ENCODE measurements at regions not wholly inside any gene's neighbourhood (a gene's known extent, or its start where the extent isn't known, plus 50 kb on each side); places are given as distances from the start of the nearest gene placed in this dataset.

DNA sequence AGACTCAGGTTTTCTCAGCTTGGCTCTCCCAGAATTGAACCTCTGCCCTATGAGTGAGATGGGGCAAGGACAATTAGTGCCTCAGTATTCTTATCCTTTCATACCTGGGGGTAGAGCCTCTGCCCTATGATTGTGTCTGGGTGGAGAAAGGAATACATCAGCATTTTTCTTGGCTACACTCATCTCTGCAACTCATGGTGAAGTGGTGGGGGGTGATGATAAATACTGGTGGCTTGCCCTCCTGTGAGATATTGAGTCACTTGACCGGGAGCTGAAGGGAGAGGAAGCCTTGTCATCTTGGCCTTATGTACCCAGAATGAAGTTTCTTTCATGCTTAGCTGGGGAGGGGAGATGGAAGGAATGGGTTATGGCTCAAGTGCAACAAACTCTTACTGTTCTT is 71.3 kb upstream of the ENOX2 start:
- no peak for DNase-seq (ENCODE audit: low read depth)

DNA sequence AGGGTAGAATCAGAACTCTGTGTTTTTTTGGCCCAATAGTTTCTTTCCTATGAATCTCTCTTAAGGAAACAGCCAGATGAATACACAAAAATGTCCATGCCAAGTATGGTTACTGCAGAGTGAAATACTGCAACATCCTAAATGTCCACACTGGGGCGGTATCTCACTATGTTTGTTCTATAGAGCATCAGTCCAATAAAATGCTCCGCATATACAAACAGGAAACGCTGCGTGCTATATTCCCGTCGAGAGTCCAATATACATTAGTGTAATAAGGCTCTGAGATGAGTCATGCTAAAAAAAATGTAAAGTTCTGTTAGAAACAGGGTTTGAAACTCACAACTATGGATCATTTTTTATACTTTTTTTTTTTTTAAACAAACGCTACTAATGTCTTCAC is 72.9 kb upstream of the ENOX2 start:
- DNase-seq (ENCODE audit: low read depth) = peak; percentile 8

DNA sequence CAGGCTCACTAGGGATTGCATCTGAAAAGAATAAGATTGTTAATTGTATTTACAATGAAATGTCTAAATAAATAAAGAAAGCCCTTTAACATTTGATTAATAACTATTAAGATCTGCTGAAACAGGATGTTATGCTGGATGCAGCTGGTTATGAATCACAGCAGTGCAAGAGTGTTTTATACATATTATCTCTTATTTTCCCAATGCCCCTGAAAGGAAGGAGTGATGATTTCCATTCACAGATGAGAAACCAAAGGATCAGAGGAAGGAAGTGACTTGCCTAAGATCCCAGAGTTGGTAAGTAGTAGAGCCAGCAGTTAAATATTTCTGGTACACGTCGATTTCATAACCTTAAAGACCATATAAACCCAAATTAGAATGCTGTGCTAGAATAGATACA is 76.3 kb upstream of the ARHGAP36 start:
- no peak for DNase-seq (ENCODE audit: low read depth)

DNA sequence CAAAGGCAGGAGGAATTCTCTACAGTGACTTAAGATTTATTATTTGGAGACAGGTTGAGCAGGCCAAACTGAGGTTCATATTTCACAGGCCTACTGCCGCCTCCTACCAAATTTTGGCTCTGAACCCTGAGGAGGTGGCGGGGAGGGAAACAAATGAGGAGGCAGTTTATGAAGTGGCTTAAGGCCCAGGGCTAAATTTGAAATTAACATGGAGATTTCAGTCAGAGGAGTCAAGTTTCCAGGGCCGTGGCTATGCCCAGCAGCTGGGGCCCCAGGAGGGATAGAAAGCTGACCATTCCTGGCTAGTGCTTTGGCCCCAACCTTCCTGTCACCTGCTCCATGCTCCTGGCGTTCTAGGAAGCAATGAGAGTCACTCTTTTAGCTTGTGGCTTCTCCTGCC is 73.4 kb upstream of the ARHGAP36 start:
- DNase-seq (ENCODE audit: low read depth) = no peak

DNA sequence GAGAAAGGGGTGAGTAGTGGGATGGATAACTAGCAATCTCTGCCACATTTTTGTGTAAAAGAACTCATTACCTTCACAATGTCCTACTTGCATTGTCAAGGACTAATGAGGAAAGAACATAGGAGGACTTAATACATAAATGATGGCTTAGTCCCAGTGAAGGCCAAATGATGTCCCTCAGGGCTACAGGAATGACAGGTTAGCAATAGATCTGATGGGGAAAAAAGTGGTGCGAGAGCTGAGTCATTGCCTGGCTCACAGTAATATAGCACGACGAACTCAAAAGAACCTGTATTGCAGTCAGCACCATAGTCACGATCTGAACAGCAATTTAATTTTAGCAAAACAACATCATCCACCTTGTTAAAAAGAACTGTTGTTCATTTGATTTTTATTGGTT is 70.9 kb upstream of the ARHGAP36 start:
- no peak for DNase-seq (ENCODE audit: low read depth)

DNA sequence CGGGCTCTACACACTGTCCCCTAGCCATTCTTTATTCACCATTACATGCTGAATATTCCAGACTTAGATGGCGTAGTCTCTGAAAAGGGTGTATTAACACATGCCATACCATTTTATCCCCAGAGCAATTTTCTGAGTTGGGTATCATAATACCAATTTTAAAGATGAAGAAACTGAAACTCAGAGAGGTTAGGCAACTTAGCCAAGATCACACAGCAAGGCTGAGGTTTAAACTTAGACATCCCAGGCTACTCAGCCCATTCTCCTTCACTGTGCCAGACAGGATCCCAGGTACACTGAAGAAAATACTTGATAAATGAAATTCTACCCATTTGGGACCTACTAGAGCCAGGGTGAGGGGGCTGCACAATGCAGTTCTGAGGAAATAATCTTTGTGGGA is 67.4 kb upstream of the ARHGAP36 start:
- no peak for DNase-seq (ENCODE audit: low read depth)

DNA sequence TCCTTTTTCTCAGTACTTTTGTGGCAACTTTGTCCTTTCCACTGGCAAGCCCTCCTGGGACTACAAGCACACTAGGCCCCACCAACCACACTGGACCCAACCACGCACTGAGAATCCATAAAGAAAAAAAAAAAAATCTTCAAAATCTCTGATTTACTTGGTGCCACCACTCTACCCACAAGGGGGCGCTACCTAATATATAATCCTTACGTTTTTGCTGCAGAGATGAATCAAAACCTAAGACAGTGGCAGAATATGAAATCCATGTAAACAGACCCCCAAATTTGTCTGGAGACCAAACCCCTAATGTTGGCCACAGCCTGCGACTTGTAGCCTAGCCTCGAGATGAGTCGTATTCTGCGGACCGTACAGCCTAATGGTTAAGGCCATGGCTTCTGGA is 63.5 kb upstream of the ARHGAP36 start:
- DNase-seq (ENCODE audit: low read depth) = no peak

DNA sequence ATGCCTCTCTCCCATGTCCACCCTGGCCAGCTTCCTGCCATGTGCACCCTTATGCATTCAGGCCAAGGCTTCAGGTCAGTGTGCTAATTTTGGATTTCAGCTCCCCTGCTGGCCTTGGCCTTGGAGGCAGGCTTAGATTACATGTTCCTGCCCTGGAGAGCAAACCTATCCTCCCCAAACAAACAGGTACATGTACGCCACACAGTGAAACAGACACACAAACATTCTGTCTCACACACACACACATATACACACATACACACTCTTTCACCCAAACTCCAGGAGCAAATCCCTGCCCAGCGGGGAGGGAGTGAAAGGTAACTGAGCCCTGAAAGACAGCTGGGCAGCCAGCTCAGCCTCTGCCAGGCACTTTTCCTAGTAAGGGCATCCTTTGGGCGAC is 62.7 kb upstream of the ARHGAP36 start:
- DNase-seq (ENCODE audit: low read depth) = no peak

DNA sequence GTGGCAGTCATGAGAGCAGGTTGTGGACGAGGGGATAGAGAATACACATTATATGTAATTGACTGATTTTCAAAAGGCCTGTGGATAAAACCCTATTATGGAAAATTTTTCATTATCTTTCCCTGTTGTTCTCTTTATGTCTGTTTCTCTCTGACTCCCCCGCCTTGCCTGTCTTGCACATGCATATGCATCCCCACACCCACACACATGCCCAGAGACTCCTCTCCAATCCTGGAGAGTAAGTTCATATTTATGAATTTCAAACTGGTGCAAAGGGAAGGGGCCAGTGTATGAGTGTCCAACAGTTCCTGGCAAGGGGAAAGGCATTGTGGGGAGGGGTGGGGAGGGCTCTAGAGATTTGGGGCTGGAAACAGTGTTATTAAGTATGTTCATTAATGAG is 60.8 kb upstream of the ARHGAP36 start:
- no peak for DNase-seq (ENCODE audit: low read depth)

DNA sequence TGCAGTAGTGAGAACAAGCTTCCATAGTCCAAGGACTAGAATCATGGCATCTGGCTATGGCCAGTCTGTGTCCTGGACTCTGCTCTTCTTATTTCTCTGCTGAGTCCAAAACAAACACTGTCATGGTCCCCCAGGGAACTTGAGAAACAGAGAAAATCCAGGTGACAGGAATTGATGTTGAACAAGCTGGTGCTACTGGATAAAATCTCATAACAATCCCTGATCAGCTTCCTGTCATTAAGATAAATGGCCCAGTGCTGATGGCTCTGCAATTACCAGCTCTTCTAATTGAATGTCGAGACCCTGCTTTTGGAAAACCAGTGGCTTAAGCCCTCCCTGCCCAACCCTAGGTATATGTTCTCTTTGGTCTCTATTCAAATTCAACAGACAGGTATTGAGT is 58.8 kb upstream of the ARHGAP36 start:
- DNase-seq (ENCODE audit: low read depth) = no peak

Data from fibroblast of gingiva (primary cell).